ENCODE measurements at regions not wholly inside any gene's neighbourhood (a gene's known extent, or its start where the extent isn't known, plus 50 kb on each side); places are given as distances from the start of the nearest gene placed in this dataset.

DNA sequence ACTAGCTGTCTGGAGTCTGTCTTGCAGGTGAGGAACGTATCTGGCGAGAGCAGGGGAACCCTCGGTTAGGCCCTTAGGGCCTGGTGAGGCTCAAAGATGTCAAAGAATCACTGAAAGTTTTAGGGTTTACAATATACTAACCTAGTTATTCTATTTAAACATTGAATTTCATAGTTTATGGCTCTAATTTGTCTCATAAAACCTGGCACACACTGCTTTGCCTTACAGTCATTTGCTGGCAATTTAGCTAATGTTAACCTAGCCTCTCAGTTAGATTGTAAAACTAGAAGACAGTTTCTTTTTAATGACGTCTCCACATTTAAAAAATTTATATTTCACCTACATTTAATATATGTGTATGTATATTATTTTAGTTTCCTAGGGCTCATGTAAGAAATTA is 89.6 kb upstream of the DOCK10 start:
- TF ChIP-seq, protein P1, sequence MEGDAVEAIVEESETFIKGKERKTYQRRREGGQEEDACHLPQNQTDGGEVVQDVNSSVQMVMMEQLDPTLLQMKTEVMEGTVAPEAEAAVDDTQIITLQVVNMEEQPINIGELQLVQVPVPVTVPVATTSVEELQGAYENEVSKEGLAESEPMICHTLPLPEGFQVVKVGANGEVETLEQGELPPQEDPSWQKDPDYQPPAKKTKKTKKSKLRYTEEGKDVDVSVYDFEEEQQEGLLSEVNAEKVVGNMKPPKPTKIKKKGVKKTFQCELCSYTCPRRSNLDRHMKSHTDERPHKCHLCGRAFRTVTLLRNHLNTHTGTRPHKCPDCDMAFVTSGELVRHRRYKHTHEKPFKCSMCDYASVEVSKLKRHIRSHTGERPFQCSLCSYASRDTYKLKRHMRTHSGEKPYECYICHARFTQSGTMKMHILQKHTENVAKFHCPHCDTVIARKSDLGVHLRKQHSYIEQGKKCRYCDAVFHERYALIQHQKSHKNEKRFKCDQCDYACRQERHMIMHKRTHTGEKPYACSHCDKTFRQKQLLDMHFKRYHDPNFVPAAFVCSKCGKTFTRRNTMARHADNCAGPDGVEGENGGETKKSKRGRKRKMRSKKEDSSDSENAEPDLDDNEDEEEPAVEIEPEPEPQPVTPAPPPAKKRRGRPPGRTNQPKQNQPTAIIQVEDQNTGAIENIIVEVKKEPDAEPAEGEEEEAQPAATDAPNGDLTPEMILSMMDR (IDR thresholded peaks at IDR 0.05), result no peak
- TF ChIP-seq EZH2 (IDR thresholded peaks at IDR 0.05), result no peak
